C4-2B (cell line): ENCODE measurements at regions not wholly inside any gene's neighbourhood (a gene's known extent, or its start where the extent isn't known, plus 50 kb on each side); places are given as distances from the start of the nearest gene placed in this dataset.

Source experiments
- ZFX ChIP-seq: fragments of 450-650 bp; IDR thresholded peaks from 2 replicates; pipeline ENCODE4 v1.6.1; 2017
- TF ChIP-seq, protein P1 (sequence below): fragments of 450-650 bp; conservative IDR thresholded peaks from 2 replicates; pipeline ENCODE4 v1.5.1; 2017; ENCODE audit warnings: mild to moderate bottlenecking

DNA sequence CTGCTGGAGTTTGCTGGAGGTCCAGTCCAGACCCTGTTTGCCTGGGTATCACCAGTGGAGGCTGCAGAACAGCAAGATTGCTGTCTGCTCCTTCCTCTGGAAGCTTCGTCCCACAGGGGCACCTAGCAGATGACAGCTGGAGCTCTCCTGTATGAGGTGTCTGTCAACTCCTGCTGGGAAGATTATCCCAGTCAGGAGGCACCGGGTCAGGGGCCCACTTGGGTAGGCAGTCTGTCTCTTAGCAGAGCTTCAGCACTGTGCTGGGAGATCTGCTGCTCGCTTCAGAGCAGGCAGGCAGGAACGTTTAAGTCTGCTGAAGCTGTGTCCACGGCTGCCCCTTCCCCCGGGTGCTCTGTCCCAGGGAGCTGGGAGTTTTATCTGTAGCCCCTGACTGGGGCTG, 96.8 kb upstream of the SLC35F1 start:
- no peak for TF ChIP-seq ZFX
- TF ChIP-seq, protein P1, sequence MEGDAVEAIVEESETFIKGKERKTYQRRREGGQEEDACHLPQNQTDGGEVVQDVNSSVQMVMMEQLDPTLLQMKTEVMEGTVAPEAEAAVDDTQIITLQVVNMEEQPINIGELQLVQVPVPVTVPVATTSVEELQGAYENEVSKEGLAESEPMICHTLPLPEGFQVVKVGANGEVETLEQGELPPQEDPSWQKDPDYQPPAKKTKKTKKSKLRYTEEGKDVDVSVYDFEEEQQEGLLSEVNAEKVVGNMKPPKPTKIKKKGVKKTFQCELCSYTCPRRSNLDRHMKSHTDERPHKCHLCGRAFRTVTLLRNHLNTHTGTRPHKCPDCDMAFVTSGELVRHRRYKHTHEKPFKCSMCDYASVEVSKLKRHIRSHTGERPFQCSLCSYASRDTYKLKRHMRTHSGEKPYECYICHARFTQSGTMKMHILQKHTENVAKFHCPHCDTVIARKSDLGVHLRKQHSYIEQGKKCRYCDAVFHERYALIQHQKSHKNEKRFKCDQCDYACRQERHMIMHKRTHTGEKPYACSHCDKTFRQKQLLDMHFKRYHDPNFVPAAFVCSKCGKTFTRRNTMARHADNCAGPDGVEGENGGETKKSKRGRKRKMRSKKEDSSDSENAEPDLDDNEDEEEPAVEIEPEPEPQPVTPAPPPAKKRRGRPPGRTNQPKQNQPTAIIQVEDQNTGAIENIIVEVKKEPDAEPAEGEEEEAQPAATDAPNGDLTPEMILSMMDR = no peak
